Sciatic nerve (tissue), 2 donors: ENCODE measurements at regions not wholly inside any gene's neighbourhood (a gene's known extent, or its start where the extent isn't known, plus 50 kb on each side); places are given as distances from the start of the nearest gene placed in this dataset.

ENCODE experiments used
- ATAC-seq: fragments of 200-7000 bp; cut with Tn5 transposase; one replicate; pipeline ENCODE4 v1.9.1; 2020; ENCODE audit warnings: mild to moderate bottlenecking, moderate library complexity
- DNase-seq: peaks from one replicate; pipeline ENCODE4 v3.0.0-alpha.2; 2020; ENCODE audit warnings: low spot score
- intact Hi-C: fragments of 100-400 bp; cut with DNase I; formaldehyde crosslinking; loops from one replicate; pipeline ENCODE4 v1.14.2; 2022
- donor health status: DM: no; HTN: no; CAD: no.
- donor health status: DM: no; HTN: no; CAD: no.

DNA sequence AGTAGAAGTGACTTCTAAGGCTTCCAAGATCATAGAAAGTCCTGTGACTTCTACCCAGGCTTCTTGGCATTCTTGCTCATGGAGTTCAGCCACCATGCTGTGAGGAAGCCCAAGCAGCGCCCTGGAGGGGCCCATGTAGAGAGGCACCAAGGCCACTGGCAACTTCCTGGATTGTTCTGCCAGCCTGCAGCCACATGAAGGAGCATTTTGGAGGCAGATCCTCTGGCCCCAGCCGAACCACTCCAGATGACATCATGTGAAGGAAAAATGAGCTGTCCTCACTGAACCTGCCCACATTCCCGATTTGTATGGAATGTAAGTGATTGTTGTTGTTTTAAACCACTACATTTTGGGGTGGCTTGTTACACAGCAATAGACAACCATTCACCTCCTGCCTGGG is 51.5 kb upstream of the MNX1 start:
- DNase-seq (no peak), ATAC-seq (no peak)
- intact Hi-C loops: no loop called here

DNA sequence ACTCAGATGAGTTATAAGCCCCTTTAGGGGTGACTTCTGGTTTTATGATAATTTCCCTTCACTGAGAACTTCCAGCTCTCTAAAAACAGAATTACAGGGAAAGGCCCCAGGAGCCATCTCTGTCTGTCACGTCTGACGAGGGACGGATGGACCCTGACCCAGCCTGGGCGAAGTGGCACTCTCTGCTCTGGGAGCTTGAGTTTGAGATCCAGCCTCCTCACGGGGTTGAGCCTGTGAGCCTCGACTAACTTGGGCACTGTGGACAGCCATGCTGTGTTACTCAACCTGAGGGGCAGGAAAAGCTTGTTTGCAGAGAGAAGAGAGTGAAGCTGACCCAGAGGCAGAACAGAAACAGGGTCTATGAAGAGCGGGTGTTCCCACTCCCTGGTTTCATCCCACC is 54.6 kb upstream of the MNX1 start:
- DNase-seq (no peak), ATAC-seq (no peak)
- intact Hi-C loops: no loop called here

DNA sequence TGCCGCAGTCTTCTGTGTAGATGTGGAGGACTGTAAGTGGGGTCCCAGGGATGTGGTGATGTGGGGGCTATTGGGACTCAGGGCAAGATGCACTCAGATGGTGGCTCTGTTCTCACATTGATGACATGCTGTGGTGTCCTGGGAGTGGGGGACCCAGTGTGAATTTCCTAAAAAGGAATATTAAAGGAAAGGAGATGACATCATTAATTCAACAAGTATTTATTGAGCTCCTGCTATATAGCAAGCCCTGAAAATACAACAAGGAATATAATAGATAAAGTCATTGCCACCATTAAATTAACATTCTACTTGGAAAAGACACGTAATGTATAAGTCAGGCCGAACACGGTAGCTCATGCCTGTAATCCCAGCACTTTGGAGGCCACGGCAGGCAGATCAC is 61.9 kb upstream of the MNX1 start:
- DNase-seq (no peak), ATAC-seq (no peak)
- intact Hi-C loops: no loop called here

DNA sequence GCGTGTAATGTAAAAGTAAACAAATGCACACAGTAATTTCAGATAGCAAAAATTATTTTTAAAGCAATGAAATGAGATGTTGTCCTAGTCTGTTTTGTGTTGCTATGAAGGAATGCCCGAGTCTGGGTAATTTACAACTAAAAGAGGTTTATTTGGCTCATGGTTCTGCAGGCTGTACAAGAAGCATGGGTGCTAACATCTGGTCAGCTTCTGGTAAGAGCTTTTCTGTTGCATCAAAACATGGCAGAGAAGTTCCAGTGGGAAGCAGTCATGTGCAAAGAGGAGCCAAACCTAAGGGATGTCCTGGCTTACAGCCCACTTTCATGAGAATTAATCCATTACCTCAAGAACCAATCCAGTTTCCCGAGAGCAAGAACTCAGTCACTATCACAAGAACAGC is 62.9 kb upstream of the MNX1 start:
- ATAC-seq: no peak
- intact Hi-C loops: no loop called here
- no peak for DNase-seq

DNA sequence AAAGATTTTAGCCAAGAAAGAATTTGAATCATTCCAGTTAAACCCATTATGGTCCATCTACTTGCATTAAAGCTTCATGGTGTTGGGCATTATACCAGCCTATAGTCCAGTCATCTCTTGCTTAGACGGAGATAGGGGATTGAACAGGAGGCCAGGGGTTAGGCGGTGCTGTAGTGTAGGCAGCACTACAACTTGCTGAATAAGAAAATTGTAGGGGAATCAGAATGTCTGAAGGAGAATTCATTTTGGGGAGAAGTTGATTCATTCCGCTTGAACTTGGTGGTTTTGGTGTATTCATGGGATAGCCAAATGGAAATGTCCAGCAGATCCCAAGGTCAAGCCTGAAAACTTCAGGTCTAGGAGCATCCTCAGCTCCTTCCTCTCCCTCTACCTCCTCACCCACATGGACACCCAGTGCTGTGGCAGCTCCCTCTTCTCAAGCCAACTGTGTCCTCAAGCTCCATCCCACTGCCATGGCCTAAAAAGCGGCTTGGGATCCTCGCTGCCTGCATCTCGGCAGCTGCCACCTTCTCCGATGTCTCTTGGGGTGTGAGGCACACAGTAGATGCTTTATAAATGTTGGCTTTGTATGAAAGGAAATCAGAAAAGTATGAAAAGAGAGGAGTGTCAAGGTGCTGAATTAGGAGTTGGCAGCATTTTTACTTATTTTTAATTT is 63.6 kb upstream of the MNX1 start:
- intact Hi-C loops: no loop called here
- no peak for DNase-seq
- no peak for ATAC-seq

DNA sequence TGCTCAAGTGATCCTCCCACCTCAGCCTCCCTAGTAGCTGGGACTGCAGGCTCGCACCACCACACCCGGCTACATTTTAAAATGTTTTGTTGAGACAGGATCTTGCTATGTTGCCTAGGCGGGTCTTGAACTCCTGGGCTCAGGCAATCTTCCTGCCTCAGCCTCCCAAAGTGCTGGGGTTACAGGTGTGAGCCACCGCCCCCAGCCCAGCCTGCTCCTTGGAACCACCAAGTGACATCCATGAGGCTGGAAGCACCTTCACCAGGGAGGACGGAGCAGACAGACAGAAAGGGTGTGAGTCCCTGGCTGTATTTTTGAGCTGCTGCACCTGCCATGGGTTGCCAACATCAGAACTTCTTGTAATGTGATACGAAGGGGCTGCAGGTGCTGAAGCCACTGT is 62.3 kb upstream of the UBE3C start:
- ATAC-seq (no peak), DNase-seq (no peak)
- intact Hi-C loops: no loop called here

DNA sequence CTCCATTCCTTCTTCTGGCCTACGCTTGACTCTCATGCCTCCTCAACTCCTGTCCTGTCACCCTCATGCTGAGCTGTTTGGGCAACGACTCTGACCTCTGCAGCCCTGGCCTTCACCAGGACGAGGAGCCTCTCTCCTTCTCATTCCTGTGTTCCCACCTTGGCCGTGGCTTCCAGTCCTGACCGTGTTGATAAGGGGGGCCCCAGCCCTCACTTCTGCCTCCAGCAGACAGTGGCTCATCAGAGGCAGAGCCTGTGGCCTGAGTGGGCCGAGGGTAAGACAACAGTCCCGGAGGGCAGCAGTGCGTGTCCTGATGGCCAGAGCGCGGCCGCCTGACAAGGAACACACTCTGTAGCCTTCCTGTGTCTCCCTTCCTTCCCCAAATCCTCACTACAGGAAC is 61.7 kb upstream of the UBE3C start:
- no peak for DNase-seq
- ATAC-seq: no peak
- intact Hi-C loops: no loop called here

DNA sequence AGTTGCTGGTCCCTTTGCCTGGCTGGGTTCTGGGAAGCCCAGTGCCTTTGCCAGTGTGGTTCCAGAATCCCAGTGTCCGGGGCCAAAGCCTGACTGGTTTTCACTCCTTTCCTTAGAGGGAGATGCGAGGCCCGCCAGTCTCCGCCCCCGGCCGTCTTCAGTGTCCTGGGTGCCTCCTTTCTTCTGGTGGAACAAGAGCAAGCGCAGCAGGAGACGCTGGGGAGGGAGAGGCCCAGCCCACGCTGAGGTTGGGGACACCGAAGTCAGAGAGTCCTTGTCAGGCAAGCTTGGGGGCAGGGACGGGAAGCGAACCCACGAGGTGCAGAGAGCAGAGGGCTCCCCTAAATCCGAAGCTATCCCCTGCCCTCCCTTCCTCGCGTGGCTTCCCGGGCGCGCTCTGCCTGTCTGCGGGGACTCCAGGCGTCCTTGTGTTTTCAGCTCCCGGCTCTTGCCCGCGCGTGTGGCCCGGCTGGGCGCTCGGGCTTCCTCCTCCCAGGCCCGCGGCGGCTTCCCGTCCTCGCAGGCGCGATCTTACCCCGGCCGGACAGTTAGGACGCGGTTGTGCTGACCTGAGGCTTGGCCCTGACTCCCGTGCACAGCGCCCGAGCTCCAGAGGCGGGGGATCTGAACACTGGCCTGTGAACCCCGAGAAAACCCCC is 60.6 kb upstream of the UBE3C start:
- intact Hi-C loops: no loop called here
- ATAC-seq (no peak), DNase-seq (no peak)

DNA sequence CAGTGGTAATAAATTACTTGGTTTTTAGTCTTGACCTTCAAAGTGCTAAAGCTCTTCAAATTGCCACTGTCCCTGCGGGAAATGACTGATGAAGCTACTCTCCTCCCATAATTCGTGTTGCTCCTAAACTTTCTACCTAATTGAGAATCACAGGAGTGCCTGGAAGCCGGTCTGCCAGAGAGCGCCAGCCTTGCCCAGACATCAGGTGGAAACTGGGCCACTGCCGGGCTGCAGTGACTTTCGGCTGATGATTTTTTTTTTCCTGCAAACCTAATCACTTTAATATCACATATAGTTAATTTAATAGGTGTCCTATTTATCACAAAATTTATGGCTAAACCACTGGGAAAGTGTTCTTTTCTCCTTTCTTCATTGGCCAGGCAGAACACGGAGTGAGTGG is 59.6 kb upstream of the UBE3C start:
- no peak for ATAC-seq
- DNase-seq: no peak
- intact Hi-C loops: no loop called here

DNA sequence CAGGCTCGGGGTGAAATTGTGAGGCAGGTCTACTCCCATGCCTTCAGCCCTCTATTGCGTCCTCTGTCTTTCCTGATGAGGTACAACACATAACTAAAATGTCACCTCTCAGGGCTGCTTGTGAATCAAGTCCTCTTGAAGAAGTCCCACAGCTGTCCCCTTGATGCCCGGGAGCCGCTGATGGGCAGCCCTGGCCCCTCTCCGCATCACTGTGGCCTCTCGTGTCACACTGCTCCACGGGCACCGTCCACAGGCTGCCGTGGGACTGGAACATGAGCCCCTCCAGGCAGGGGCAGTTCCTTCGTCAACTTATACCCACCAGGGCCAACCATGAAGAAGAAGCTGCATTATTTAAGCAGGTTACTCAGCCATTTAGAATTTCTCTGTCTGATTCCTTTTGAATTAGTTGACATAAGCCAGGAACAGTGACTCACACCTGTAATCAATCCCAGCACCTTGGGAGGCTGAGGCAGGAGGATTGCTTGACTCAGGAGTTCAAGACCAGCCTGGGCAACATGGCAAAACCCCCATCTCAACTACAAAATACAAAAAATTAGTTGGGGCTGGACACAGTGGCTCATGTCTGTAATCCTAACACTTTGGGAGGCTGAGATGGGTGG is 58.5 kb upstream of the UBE3C start:
- intact Hi-C loops: no loop called here
- peak; percentile 14 for DNase-seq
- ATAC-seq: no peak

DNA sequence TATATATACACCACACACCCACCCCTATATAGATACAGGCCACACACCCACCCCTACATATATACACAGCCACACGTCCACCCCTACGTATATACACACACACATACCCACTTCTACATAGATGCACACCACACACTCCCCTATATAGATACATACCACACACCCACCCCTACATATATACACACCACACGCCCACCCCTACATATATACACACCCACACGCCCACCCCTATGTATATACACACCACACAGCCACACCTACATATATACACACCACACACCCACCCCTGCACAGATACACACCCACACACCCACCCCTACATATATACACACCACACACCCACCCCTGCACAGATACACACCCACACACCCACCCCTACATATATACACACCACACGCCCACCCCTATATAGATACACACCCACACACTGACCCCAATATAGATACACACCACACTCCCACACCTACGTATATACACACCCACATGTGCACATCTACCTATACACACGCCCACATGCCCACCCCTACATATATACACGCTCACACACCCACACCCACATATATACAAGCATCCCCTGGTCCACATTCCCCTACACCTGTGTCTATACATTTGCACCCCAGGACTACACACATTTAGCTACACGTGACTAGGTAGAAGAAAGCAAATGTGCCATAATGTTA is 52.1 kb upstream of the UBE3C start:
- intact Hi-C loops: no loop called here
- no peak for ATAC-seq
- no peak for DNase-seq

DNA sequence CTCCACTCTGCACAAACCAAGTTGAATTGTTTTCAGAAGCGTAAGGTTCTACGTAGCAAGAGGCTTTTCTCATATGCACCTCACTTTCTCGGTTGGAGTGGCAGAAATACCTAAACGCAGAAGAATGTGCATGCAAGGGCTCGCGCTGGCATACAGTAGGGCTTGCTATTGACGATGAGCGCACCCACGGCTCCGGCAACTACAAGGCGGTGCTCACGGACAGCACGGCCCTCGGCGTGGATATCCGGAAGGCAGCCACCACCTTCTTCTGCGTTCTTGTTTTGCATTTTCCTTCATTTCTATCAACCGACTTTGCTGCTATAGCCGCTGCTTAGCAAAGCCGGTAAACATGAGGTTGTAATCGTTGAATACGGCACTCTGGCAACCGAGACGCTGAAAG is 51.1 kb upstream of the UBE3C start:
- DNase-seq (peak; percentile 22), ATAC-seq (no peak)
- intact Hi-C loops: no loop called here

DNA sequence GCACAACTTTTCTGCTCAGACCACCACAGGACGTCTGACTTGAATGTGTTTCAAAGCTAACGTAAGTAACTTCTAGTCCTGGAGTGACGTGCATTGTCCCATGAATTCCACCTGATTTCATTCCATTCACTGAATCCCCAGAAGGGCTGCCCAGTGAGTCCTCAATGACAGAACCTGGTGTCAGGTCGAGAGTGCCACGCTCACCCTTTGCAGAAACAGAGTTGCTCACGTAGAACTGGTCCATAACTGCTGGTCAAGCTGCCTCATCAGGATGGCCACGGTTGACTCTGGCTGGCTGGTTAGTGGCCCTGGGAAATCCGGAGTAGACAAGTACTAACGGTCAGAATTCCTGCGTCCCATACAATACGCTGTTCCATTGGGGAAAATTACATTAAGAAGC is 50.6 kb upstream of the UBE3C start:
- intact Hi-C loops: no loop called here
- no peak for ATAC-seq
- peak; percentile 38 for DNase-seq
